HFF-Myc (cell line): ENCODE measurements at regions not wholly inside any gene's neighbourhood (a gene's known extent, or its start where the extent isn't known, plus 50 kb on each side); places are given as distances from the start of the nearest gene placed in this dataset.
A peak's percentile ranks its signal among the peaks of the same experiment; 100 is the strongest.

Experiments used
- DNase-seq: peaks from one replicate; pipeline ENCODE4 v3.0.0-alpha.2; 2011; ENCODE audit warnings: low read depth; ENCODE audit errors: extremely low read depth
- H3K4me3 ChIP-seq: replicated peaks from 2 replicates; pipeline ENCODE4 v1.5.1; 2011; ENCODE audit warnings: low read depth, mild to moderate bottlenecking, control low read depth, low read length
- CTCF ChIP-seq: IDR thresholded peaks from 2 replicates; pipeline ENCODE4 v1.5.1; 2012; ENCODE audit warnings: mild to moderate bottlenecking, low read depth, low read length, control low read depth; ENCODE audit errors: missing control alignments

GRCh38 chr2:58842501-58843155 lies 601.5 kb upstream of the FANCL start:
- DNase-seq: no peak
- TF ChIP-seq CTCF: no peak
- H3K4me3 ChIP-seq: no peak overlapping the region

- peak; percentile 30 for DNase-seq
- H3K4me3 ChIP-seq: no peak overlapping the region
- no peak for TF ChIP-seq CTCF
These were observed 593.3 kb upstream of the FANCL start for GRCh38 chr2:58834404-58834803.

GRCh38 chr2:58826795-58827194 lies 585.7 kb upstream of the FANCL start:
- no peak for TF ChIP-seq CTCF
- H3K4me3 ChIP-seq: no peak overlapping the region
- DNase-seq: no peak

- no peak for DNase-seq
- no peak for TF ChIP-seq CTCF
- no peak overlapping the region for H3K4me3 ChIP-seq
These were observed 571.7 kb upstream of the FANCL start for GRCh38 chr2:58812771-58813344.

- DNase-seq: no peak
- TF ChIP-seq CTCF: no peak
- H3K4me3 ChIP-seq: no peak overlapping the region
These were observed 564.0 kb upstream of the FANCL start for GRCh38 chr2:58805126-58805525.

- DNase-seq: no peak
- TF ChIP-seq CTCF: no peak
- no peak overlapping the region for H3K4me3 ChIP-seq
These were observed 562.1 kb upstream of the FANCL start for GRCh38 chr2:58803192-58803591.

- TF ChIP-seq CTCF: no peak
- H3K4me3 ChIP-seq: no peak overlapping the region
- DNase-seq: no peak
These were observed 559.8 kb upstream of the FANCL start for GRCh38 chr2:58800881-58801280.
